ENCODE measurements at regions not wholly inside any gene's neighbourhood (a gene's known extent, or its start where the extent isn't known, plus 50 kb on each side); places are given as distances from the start of the nearest gene placed in this dataset.

DNA sequence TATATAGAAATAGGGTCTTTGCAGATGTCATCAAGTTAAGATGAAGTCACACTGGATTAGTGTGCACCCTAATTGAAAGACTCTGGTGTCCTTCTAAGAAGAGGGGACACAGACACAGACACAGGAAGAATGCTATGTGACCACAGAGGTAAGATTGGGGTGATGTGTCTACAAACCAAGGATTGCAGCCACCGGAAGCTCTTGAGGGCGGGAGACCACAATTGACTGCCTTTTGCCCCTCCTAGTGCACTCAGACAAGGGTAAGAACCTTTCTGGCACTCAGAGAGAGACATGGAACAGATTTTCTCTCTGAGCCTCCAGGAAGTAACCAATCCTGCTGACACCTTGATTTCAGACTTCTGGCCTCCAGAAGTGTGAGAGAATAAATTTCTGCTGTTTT is 51.2 kb upstream of the ARAP3 start:
- TF ChIP-seq GATA2 (IDR thresholded peaks at IDR 0.05; ENCODE audit: low read depth, low read length) (no peak), GATA3 (IDR thresholded peaks at IDR 0.05; ENCODE audit: low read depth, low read length) (no peak)

Data from SH-SY5Y (cell line).